Keratinocyte (primary cell): ENCODE measurements at regions not wholly inside any gene's neighbourhood (a gene's known extent, or its start where the extent isn't known, plus 50 kb on each side); places are given as distances from the start of the nearest gene placed in this dataset.

Source experiments
- CTCF ChIP-seq, 3 experiments: IDR thresholded peaks in 1 of 3; conservative IDR thresholded peaks in 1 of 3; optimal IDR thresholded peaks in 1 of 3; 2 replicates in 2 of 3; 3 replicates in 1 of 3; pipeline versions ENCODE3 to v1.5.1; 2011; ENCODE audit warnings: low read length in 3 of 3, mild to moderate bottlenecking in 3 of 3, moderate library complexity in 2 of 3, control low read depth in 1 of 3, inconsistent platforms in 1 of 3; ENCODE audit not compliant: insufficient read depth in 2 of 3; ENCODE audit errors: extremely low read depth in 1 of 3
- EZH2 ChIP-seq: IDR thresholded peaks from one replicate; pipeline ENCODE4 v1.6.1; 2012; ENCODE audit warnings: inconsistent platforms, mild to moderate bottlenecking, low read length, moderate library complexity

GRCh38 chr3:4001976-4002375 is 202.7 kb downstream of the LRRN1 start:
- TF ChIP-seq CTCF (optimal IDR thresholded peaks at IDR 0.05 in 1 of 3, IDR thresholded peaks at IDR 0.05 in 1 of 3, conservative IDR thresholded peaks at IDR 0.05 in 1 of 3; ENCODE audit: extremely low read depth in 1 of 3, insufficient read depth in 2 of 3, low read length in 3 of 3): no peak
- no peak for TF ChIP-seq EZH2
